ENCODE measurements at regions not wholly inside any gene's neighbourhood (a gene's known extent, or its start where the extent isn't known, plus 50 kb on each side); places are given as distances from the start of the nearest gene placed in this dataset.
"Not testable (repeated sequence)": the region's sequence is repeated elsewhere in the genome, so short reads cannot be mapped to it uniquely, and the experiment has no call there.

DNA sequence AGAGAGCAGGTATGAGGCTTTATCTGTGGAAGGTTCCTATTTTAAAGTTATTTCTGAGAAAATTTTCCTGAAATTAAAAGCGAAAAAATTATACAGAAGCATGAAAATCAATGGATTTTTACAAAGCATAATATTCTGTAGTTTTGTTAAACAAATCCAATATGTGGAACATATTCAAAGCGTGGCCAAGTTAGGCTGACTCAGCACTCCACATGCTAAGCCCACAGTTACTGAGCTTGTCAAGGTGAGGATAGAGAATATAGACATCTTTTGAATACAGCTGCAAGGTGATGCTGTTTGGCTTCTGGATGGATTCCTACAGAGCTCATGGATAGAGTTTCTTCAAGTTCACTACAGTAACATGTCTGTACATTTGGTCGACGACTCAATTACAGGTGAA, 302.5 kb downstream of the C3orf38 start:
- no peaks in the 10 kb centered on the region for H3K4me1 Mint-ChIP-seq
- no peak overlapping the region for H3K4me3 Mint-ChIP-seq
- peaks cover under 1% of the 10 kb centered on the region for H3K9me3 ChIP-seq (ENCODE audit: control insufficient read depth, low read length, poor library complexity, severe bottlenecking)
- H3K27me3 Mint-ChIP-seq = no peaks in the 10 kb centered on the region
- ATAC-seq (no peak), DNase-seq (no peak)
- no peak overlapping the region for H3K27ac Mint-ChIP-seq
- H3K36me3 Mint-ChIP-seq (ENCODE audit: low read depth) = no peaks in the 10 kb centered on the region

DNA sequence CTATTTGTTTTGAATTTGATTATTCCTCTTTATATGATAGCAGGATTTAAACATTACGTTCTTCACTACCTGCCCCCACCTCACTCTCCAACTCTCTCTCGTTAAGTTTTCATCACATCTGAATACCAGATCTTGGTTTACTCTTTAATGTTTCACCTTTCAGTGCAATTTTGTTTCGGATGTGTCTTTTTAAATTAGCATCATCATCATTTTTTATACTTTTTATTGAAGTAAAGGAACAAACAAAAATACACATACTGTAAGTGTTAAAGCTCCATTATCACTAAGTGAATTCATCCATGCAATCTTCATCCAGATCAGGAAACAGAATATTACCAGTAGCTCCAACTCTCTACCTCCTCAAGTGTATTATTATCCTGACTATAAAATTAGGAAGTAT, 310.6 kb downstream of the C3orf38 start:
- no peaks in the 10 kb centered on the region for H3K36me3 Mint-ChIP-seq (ENCODE audit: low read depth)
- DNase-seq = no peak
- H3K27ac Mint-ChIP-seq = no peak overlapping the region
- peaks cover 2% of the 10 kb centered on the region for H3K9me3 ChIP-seq (ENCODE audit: control insufficient read depth, low read length, poor library complexity, severe bottlenecking)
- no peaks in the 10 kb centered on the region for H3K4me1 Mint-ChIP-seq
- H3K4me3 Mint-ChIP-seq = no peak overlapping the region
- ATAC-seq = no peak
- H3K27me3 Mint-ChIP-seq = no peaks in the 10 kb centered on the region

DNA sequence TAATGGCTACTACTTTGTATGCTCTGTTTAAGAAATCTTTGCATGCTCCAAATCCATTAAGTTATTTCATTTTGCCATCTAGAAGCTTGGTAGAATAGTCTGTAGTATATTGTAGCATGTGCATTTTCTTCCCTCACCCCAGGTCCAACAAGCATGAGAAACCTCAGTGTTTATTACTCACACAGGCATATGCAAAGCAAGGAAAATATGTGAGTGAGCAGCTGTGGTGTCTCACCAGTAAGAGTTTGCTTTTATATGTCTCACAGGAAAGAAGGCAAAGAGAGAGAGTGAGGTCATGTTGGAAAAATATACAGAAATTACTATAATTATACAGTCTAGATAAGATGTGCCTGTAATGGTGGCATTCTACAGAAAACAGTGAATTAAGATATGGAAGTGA, 312.5 kb downstream of the C3orf38 start:
- H3K9me3 ChIP-seq (ENCODE audit: control insufficient read depth, low read length, poor library complexity, severe bottlenecking) = peaks cover 1% of the 10 kb centered on the region
- no peak overlapping the region for H3K4me3 Mint-ChIP-seq
- H3K36me3 Mint-ChIP-seq (ENCODE audit: low read depth) = peaks cover 2% of the 10 kb centered on the region
- DNase-seq = no peak
- ATAC-seq = no peak
- no peaks in the 10 kb centered on the region for H3K4me1 Mint-ChIP-seq
- H3K27me3 Mint-ChIP-seq = no peaks in the 10 kb centered on the region
- H3K27ac Mint-ChIP-seq = no peak overlapping the region

DNA sequence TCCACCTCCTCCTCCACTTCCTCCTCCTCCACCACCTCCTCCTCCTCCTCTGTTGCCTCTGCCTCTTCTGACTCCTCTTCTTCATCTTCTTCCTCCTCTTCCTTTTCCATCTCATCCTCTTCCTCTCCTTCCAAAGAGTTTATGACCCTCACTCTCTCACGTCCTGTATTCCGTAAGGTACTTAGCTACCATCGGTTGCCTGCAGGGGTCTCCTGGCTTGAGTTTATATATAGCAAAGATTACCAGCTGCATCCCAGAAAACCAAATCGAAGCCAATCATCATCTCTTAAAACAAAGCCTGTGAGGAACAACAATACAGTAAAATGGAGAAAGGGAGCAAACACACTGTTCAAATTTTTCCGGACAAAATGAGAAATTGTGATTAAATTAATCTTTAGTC, 317.4 kb downstream of the C3orf38 start:
- no peaks in the 10 kb centered on the region for H3K4me1 Mint-ChIP-seq
- no peaks in the 10 kb centered on the region for H3K9me3 ChIP-seq (ENCODE audit: control insufficient read depth, low read length, poor library complexity, severe bottlenecking)
- no peak for ATAC-seq
- no peaks in the 10 kb centered on the region for H3K27me3 Mint-ChIP-seq
- H3K4me3 Mint-ChIP-seq = no peak overlapping the region
- DNase-seq = no peak
- peaks cover 2% of the 10 kb centered on the region for H3K36me3 Mint-ChIP-seq (ENCODE audit: low read depth)
- no peak overlapping the region for H3K27ac Mint-ChIP-seq

DNA sequence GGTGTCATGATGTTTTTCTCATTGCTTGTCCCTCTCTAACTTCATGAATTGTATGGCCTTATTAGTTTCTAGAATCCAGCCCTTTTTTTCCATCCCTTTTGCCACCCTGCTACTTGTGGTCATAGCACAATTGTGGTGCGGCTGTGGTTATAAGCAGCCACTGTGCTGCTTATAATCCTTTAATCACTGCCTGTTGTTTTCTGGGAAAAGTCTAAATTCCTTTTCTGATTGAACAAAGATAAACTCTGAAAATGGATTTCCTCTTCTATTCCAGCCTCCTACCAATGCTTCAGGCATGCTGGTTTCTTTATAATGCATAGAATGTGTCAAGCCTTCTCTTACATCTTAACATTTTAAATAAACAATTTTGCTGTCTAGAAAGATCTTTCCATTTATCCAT, 319.5 kb downstream of the C3orf38 start:
- no peak for ATAC-seq
- no peaks in the 10 kb centered on the region for H3K27me3 Mint-ChIP-seq
- peaks cover 2% of the 10 kb centered on the region for H3K36me3 Mint-ChIP-seq (ENCODE audit: low read depth)
- no peak overlapping the region for H3K4me3 Mint-ChIP-seq
- no peak overlapping the region for H3K27ac Mint-ChIP-seq
- no peak for DNase-seq
- H3K4me1 Mint-ChIP-seq = no peaks in the 10 kb centered on the region
- peaks cover 2% of the 10 kb centered on the region for H3K9me3 ChIP-seq (ENCODE audit: control insufficient read depth, low read length, poor library complexity, severe bottlenecking)

DNA sequence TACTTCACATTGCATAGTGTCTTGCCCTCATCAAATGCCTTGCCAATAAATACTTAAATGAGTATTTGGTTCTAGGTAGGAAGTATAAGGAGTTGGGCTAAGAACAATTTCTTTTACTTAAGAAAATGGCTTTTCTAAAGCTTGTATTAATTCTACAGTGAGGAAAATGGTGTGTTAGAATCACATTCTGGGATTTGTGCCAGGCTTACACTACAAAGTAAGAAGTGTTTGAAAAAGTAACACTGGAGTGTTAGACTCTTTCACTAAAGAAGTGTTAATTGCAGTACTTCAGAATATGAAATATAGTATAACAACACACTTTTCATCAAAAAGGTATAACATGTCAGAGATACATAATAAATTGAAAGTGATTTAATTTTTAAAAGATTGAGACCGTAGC, 328.7 kb downstream of the C3orf38 start:
- Mint-ChIP-seq H3K4me1 (no peaks in the 10 kb centered on the region), H3K4me3 (no peak overlapping the region), H3K27ac (no peak overlapping the region), H3K27me3 (no peaks in the 10 kb centered on the region), H3K36me3 (ENCODE audit: low read depth) (no peaks in the 10 kb centered on the region)
- H3K9me3 ChIP-seq (ENCODE audit: control insufficient read depth, low read length, poor library complexity, severe bottlenecking) = no peaks in the 10 kb centered on the region
- DNase-seq (no peak), ATAC-seq (no peak)

DNA sequence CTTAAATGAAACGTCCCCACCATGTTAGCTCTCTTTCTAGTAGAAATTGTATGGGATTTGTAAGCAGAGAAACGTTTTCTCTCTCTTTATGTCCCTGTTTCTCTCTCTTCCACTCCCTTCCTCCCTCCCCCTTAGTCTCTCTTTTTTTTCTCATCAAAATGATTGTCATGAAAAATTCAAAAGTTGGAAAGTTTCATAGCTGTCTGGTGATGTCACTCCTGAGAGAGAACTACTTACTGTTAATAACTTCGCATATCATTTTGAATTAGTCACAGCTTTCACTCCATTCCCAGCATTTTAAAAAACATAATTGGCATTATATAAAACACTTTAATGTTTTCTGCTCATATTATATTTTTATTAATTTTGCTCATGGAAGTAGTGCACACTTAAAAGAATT, 331.1 kb downstream of the C3orf38 start:
- Mint-ChIP-seq H3K36me3 (ENCODE audit: low read depth) (no peaks in the 10 kb centered on the region), H3K27ac (no peak overlapping the region), H3K4me1 (no peaks in the 10 kb centered on the region), H3K4me3 (no peak overlapping the region), H3K27me3 (no peaks in the 10 kb centered on the region)
- no peak for ATAC-seq
- H3K9me3 ChIP-seq (ENCODE audit: control insufficient read depth, low read length, poor library complexity, severe bottlenecking) = no peaks in the 10 kb centered on the region
- no peak for DNase-seq

DNA sequence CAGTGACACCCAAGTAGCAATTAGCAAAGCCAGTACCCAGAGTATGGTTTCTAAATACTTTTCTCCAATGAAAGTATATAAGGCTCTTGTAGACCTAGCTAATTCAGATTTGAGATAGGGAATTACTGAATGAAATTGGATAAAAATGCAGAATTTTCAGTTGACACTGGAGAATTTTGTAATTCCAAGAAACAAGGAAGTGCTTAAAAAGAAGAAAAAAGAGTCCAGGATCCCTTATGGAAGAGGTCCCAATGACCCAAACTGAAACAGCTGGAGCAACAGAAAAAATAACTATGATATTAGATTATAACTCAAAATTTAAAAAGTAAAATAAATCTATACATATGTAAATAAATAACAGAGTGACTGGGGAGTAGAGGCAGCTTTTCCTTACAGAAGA, 335.2 kb downstream of the C3orf38 start:
- Mint-ChIP-seq H3K27me3 (no peaks in the 10 kb centered on the region), H3K27ac (no peak overlapping the region), H3K4me3 (no peak overlapping the region), H3K36me3 (ENCODE audit: low read depth) (no peaks in the 10 kb centered on the region), H3K4me1 (no peaks in the 10 kb centered on the region)
- no peak for DNase-seq
- no peak for ATAC-seq
- H3K9me3 ChIP-seq (ENCODE audit: control insufficient read depth, low read length, poor library complexity, severe bottlenecking) = no peaks in the 10 kb centered on the region

DNA sequence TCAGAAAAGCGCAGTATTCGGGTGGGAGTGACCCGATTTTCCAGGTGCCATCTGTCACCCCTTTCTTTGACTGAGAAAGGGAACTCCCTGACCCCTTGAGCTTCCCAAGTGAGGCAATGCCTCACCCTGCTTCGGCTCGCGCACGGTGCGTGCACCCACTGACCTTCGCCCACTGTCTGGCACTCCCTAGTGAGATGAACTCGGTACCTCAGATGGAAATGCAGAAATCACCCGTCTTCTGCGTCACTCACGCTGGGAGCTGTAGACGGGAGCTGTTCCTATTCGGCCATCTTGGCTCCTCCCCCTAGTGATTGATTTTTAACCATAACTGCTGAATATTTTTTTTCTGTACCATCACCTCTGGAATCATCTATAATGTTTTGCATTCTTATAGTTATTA, 359.1 kb downstream of the C3orf38 start:
- not testable (repeated sequence) for H3K36me3 Mint-ChIP-seq (ENCODE audit: low read depth); H3K4me3 Mint-ChIP-seq; H3K4me1 Mint-ChIP-seq; H3K27ac Mint-ChIP-seq; H3K9me3 ChIP-seq (ENCODE audit: control insufficient read depth, low read length, poor library complexity, severe bottlenecking); ATAC-seq; H3K27me3 Mint-ChIP-seq; DNase-seq

DNA sequence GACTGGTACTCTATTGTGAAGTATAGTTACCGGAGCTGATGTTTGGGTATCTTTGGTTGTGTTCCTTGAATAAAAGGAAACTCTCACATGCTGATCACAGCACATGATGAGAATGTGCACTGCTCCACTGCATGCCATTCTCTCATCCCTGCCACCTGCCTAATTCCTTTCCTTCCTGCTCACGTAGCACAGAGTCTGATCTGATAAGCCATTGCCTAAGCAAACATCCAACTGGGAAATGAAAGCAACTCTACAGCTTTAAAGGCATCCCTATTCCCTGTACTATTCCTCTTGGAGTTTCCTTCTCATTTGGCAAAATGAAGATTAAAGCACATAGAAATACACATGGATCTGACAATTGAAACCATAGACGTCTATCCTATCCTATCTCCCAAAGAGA, 359.8 kb downstream of the C3orf38 start:
- Mint-ChIP-seq H3K36me3 (ENCODE audit: low read depth) (no peaks in the 10 kb centered on the region), H3K27me3 (no peaks in the 10 kb centered on the region), H3K27ac (no peak overlapping the region), H3K4me1 (no peaks in the 10 kb centered on the region), H3K4me3 (no peak overlapping the region)
- H3K9me3 ChIP-seq (ENCODE audit: control insufficient read depth, low read length, poor library complexity, severe bottlenecking) = no peaks in the 10 kb centered on the region
- no peak for ATAC-seq
- no peak for DNase-seq

DNA sequence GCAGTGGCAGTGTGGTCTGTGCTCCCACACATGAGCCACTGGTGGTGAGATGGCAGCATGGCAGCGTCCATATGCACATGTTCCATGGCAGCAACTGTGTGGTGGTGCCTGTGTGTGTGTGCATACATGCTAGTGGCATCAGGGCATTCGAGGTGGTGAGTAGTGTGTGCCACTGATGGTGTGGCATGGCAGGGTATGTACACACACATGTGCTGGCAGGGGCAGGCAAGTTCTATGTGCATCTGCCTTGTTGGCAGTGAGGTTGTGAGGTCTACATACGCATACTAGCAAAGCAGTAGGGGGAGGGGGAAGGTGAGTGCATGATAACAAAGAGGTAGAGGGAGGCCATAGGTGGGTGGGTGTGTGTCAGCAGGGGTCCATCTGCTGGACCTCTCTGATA, 378.7 kb downstream of the C3orf38 start:
- Mint-ChIP-seq H3K27ac (no peak overlapping the region), H3K4me3 (no peak overlapping the region), H3K36me3 (ENCODE audit: low read depth) (no peaks in the 10 kb centered on the region), H3K4me1 (no peaks in the 10 kb centered on the region), H3K27me3 (no peaks in the 10 kb centered on the region)
- ATAC-seq = no peak
- DNase-seq = no peak
- no peaks in the 10 kb centered on the region for H3K9me3 ChIP-seq (ENCODE audit: control insufficient read depth, low read length, poor library complexity, severe bottlenecking)

DNA sequence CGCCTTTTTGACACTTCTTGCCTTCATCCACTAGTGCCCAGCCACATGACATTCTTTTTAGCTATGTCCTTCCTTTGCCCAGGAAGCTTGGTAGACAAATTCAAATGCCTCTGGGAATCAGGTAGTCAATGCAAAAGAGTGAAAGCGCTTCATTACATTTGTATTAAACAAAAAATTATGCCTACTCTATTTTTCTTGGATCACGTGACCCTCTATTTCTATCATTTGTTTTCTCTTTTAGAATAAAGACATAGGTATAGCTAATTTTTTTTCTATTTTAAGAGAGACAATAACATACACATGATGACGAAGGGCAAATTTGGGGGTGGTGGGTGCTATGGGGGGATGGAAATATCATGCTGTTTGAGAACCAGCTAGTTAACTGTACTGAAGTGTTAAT, 384.8 kb downstream of the C3orf38 start:
- H3K36me3 Mint-ChIP-seq (ENCODE audit: low read depth) = no peaks in the 10 kb centered on the region
- no peaks in the 10 kb centered on the region for H3K9me3 ChIP-seq (ENCODE audit: control insufficient read depth, low read length, poor library complexity, severe bottlenecking)
- no peaks in the 10 kb centered on the region for H3K27me3 Mint-ChIP-seq
- DNase-seq (no peak), ATAC-seq (no peak)
- no peak overlapping the region for H3K4me3 Mint-ChIP-seq
- H3K4me1 Mint-ChIP-seq = no peaks in the 10 kb centered on the region
- H3K27ac Mint-ChIP-seq = no peak overlapping the region

DNA sequence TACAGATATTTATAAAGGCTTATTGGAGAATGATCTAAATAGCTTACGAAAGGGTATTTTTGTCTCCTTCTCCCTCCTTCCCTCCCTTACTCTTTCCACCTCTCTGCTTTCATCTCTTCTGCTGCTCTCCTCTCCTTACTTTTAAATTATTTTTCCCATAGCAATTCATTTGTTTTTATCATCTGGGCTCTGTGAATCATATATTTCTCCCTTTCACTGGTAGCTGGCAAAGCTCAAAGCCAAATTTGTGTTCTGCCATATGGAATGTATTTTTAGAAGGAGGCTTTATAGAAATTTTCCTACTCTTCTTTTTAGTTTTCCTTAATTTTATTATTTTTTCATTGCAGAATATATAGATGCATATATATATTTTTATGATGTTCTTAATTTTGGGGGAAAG, 385.8 kb downstream of the C3orf38 start:
- no peak for DNase-seq
- Mint-ChIP-seq H3K4me1 (no peaks in the 10 kb centered on the region), H3K4me3 (no peak overlapping the region), H3K27ac (no peak overlapping the region), H3K36me3 (ENCODE audit: low read depth) (no peaks in the 10 kb centered on the region), H3K27me3 (no peaks in the 10 kb centered on the region)
- H3K9me3 ChIP-seq (ENCODE audit: control insufficient read depth, low read length, poor library complexity, severe bottlenecking) = no peaks in the 10 kb centered on the region
- ATAC-seq = no peak

DNA sequence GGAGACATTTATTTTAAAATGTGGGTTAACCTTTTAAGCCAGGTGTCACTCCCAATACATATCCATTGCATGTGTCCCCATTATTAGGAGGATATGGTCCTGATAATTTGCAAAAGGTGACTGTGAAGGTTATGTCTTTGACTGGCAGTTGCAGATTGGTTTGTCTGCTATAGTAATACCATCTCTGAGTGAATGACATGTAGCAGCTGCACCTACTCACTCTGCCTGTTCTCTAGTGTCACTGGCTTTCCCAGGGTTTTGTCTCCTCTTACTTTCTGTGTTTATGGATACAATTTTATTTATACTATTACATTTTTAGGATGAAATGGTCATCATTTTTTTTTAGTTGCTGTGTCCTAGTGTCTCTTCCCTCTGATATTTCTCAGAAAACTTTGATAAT, 393.2 kb downstream of the C3orf38 start:
- no peak for DNase-seq
- Mint-ChIP-seq H3K4me1 (no peaks in the 10 kb centered on the region), H3K36me3 (ENCODE audit: low read depth) (no peaks in the 10 kb centered on the region), H3K27ac (no peak overlapping the region), H3K4me3 (no peak overlapping the region), H3K27me3 (no peaks in the 10 kb centered on the region)
- no peak for ATAC-seq
- H3K9me3 ChIP-seq (ENCODE audit: control insufficient read depth, low read length, poor library complexity, severe bottlenecking) = no peaks in the 10 kb centered on the region

DNA sequence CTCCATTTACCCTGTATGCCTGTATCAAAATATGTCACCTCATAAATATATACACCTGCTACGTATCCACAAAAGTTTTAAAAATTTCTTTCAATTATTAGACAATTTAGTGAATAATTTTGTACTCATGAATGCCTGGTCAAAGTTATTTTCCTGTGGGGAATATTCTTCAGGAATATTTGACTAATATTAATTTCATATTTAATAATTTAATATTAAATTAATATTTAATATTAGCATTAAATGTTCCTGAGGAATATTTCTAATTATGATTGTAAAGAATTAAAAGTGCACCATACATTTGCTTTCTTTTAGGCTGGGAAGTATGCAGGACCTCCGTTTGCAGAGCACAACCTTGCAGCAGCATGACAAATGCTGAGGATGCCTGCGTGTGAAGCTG, 422.7 kb downstream of the C3orf38 start:
- H3K9me3 ChIP-seq (ENCODE audit: control insufficient read depth, low read length, poor library complexity, severe bottlenecking) = no peaks in the 10 kb centered on the region
- Mint-ChIP-seq H3K4me3 (no peak overlapping the region), H3K27ac (no peak overlapping the region), H3K4me1 (no peaks in the 10 kb centered on the region), H3K36me3 (ENCODE audit: low read depth) (peaks cover 2% of the 10 kb centered on the region), H3K27me3 (no peaks in the 10 kb centered on the region)
- no peak for ATAC-seq
- DNase-seq = no peak
